H1 (cell line): ENCODE measurements at regions not wholly inside any gene's neighbourhood (a gene's known extent, or its start where the extent isn't known, plus 50 kb on each side); places are given as distances from the start of the nearest gene placed in this dataset.

ENCODE experiments used
- CTCF ChIA-PET: fragments of 300-600 bp; sonication (Branson Sonifier 250); formaldehyde crosslinking; loops from one replicate; lab custom pipeline; 2021; ENCODE audit not compliant: partially characterized antibody; lab: Charles Lee
- POLR2A ChIA-PET: fragments of 300-600 bp; sonication (Branson Sonifier 250); formaldehyde crosslinking; loops from one replicate; lab custom pipeline; 2021; ENCODE audit warnings: inconsistent platforms; ENCODE audit not compliant: partially characterized antibody; lab: Charles Lee
- DNase-seq, 2 experiments: peaks; one replicate each; pipeline versions ENCODE4 v3.0.0 to v3.0.0-alpha.2; 2010 to 2022; ENCODE audit warnings: low spot score in 2 of 2, low read depth in 1 of 2, mixed read lengths in 1 of 2
- FAIRE-seq: peaks from 2 replicates; lab custom pipeline; 2011; peaks lifted over from hg19 to GRCh38; lab: Jason Lieb, UNC
- H2AFZ ChIP-seq: 2 replicates; pipeline ENCODE4 v1.8.1; 2012; ENCODE audit warnings: low read length, inconsistent platforms
- H2AK5ac ChIP-seq: 2 replicates; pipeline ENCODE4 v1.6.1; 2013; ENCODE audit warnings: low read depth, low read length
- H2BK120ac ChIP-seq: replicated peaks from 2 replicates; pipeline ENCODE3; 2013; ENCODE audit warnings: low read depth, low read length, inconsistent platforms
- H2BK12ac ChIP-seq: 2 replicates; pipeline ENCODE4 v1.6.1; 2013; ENCODE audit warnings: low read depth, low read length
- H2BK15ac ChIP-seq: 2 replicates; pipeline ENCODE4 v1.6.1; 2013; ENCODE audit warnings: low read length
- H2BK20ac ChIP-seq: 2 replicates; pipeline ENCODE4 v1.6.1; 2013; ENCODE audit warnings: low read length
- H2BK5ac ChIP-seq: 2 replicates; pipeline ENCODE4 v1.6.1; 2013; ENCODE audit warnings: low read depth, low read length
- H3K14ac ChIP-seq: 2 replicates; pipeline ENCODE4 v1.6.1; 2013; ENCODE audit warnings: inconsistent platforms; ENCODE audit not compliant: insufficient read length
- H3K18ac ChIP-seq: 2 replicates; pipeline ENCODE4 v1.6.1; 2013; ENCODE audit warnings: low read length; ENCODE audit errors: extremely low read depth
- H3K23ac ChIP-seq: 2 replicates; pipeline ENCODE4 v1.6.1; 2013; ENCODE audit warnings: inconsistent platforms; ENCODE audit not compliant: insufficient read length
- H3K23me2 ChIP-seq: 2 replicates; pipeline ENCODE4 v1.6.1; 2013; ENCODE audit warnings: low read depth, low read length
- H3K27ac ChIP-seq: 2 replicates; pipeline ENCODE4 v1.6.1; 2011; ENCODE audit warnings: low read depth, low read length, inconsistent platforms
- H3K27me3 ChIP-seq, 4 experiments: replicated peaks in 1 of 4; 1 replicate in 1 of 4; 2 replicates in 3 of 4; pipeline versions ENCODE4 v1.6.1 to v1.8.1; 2011 to 2013; ENCODE audit warnings: low read length in 3 of 4, mild to moderate bottlenecking in 3 of 4, inconsistent platforms in 2 of 4, mixed read lengths in 2 of 4, moderate library complexity in 1 of 4; ENCODE audit not compliant: control insufficient read depth in 3 of 4, insufficient read depth in 3 of 4; ENCODE audit errors: extremely low read depth in 1 of 4
- H3K36me3 ChIP-seq, 4 experiments: 2 replicates each; pipeline versions ENCODE4 v1.6.1 to v1.8.1; 2011 to 2013; ENCODE audit warnings: mild to moderate bottlenecking in 4 of 4, low read length in 3 of 4, moderate library complexity in 2 of 4, control low read depth in 1 of 4, inconsistent platforms in 1 of 4; ENCODE audit not compliant: insufficient read depth in 4 of 4, control insufficient read depth in 2 of 4
- H3K4ac ChIP-seq: replicated peaks from 2 replicates; pipeline ENCODE3; 2013; ENCODE audit warnings: low read length, low read depth, mixed read lengths, inconsistent platforms; ENCODE audit not compliant: insufficient read length
- H3K4me1 ChIP-seq, 4 experiments: replicated peaks in 1 of 4; 1 replicate in 1 of 4; 2 replicates in 3 of 4; pipeline versions ENCODE4 v1.6.1 to v1.8.1; 2011 to 2013; ENCODE audit warnings: low read length in 3 of 4, inconsistent platforms in 2 of 4, mixed read lengths in 1 of 4; ENCODE audit not compliant: insufficient read depth in 4 of 4, control insufficient read depth in 3 of 4
- H3K4me2 ChIP-seq, 2 experiments: 2 replicates each; pipeline versions ENCODE4 v1.6.1 to v1.8.1; 2011 to 2013; ENCODE audit warnings: low read depth in 2 of 2, low read length in 2 of 2, control low read depth in 1 of 2, inconsistent platforms in 1 of 2, mild to moderate bottlenecking in 1 of 2; ENCODE audit not compliant: insufficient read depth in 1 of 2
- H3K4me3 ChIP-seq, 4 experiments: fragments of 200-600, 300-600 bp in 1 of 4; sonication (generic), shearing (Covaris generic), sonication (Bioruptor Twin) in 1 of 4; 2 replicates each; pipeline versions ENCODE4 v1.5.1 to v1.8.1; 2011 to 2016; ENCODE audit warnings: low read length in 4 of 4, low read depth in 3 of 4, control low read depth in 2 of 4, inconsistent platforms in 2 of 4, mild to moderate bottlenecking in 2 of 4, mixed read lengths in 1 of 4, moderate library complexity in 1 of 4; ENCODE audit not compliant: insufficient read depth in 2 of 4; ENCODE audit errors: extremely low read depth in 1 of 4
- H3K56ac ChIP-seq: replicated peaks from 2 replicates; pipeline ENCODE3; 2013; ENCODE audit warnings: low read depth, mild to moderate bottlenecking, mixed read lengths, low read length, inconsistent platforms; ENCODE audit not compliant: insufficient read length
- H3K79me1 ChIP-seq: 2 replicates; pipeline ENCODE4 v1.6.1; 2013; ENCODE audit warnings: low read depth, low read length, control low read depth
- H3K79me2 ChIP-seq, 2 experiments: 2 replicates each; pipeline versions ENCODE4 v1.6.1 to v1.8.1; 2012 to 2013; ENCODE audit warnings: low read length in 2 of 2, mild to moderate bottlenecking in 2 of 2, inconsistent platforms in 1 of 2; ENCODE audit not compliant: insufficient read depth in 2 of 2, control insufficient read depth in 1 of 2
- H3K9ac ChIP-seq, 4 experiments: replicated peaks in 1 of 4; 1 replicate in 1 of 4; 2 replicates in 3 of 4; pipeline versions ENCODE4 v1.6.1 to v1.8.1; 2011 to 2013; ENCODE audit warnings: low read depth in 3 of 4, low read length in 3 of 4, control low read depth in 2 of 4, mild to moderate bottlenecking in 2 of 4, moderate library complexity in 2 of 4, inconsistent platforms in 1 of 4; ENCODE audit errors: extremely low read depth in 1 of 4
- H3K9me3 ChIP-seq, 2 experiments: 2 replicates each; pipeline versions ENCODE4 v1.6.1 to v1.8.1; 2012 to 2013; ENCODE audit warnings: mild to moderate bottlenecking in 2 of 2, moderate library complexity in 2 of 2, control low read depth in 1 of 2, inconsistent platforms in 1 of 2, low read depth in 1 of 2, low read length in 1 of 2, mixed read lengths in 1 of 2; ENCODE audit not compliant: insufficient read depth in 2 of 2
- H4K20me1 ChIP-seq, 2 experiments: replicated peaks in 1 of 2; 2 replicates each; pipeline versions ENCODE3 to v1.8.1; 2011 to 2013; ENCODE audit warnings: inconsistent platforms in 2 of 2, low read length in 2 of 2, mild to moderate bottlenecking in 1 of 2; ENCODE audit not compliant: insufficient read depth in 2 of 2, control insufficient read depth in 1 of 2
- H4K5ac ChIP-seq: 2 replicates; pipeline ENCODE4 v1.6.1; 2013; ENCODE audit warnings: low read length, low read depth, mixed read lengths, inconsistent platforms; ENCODE audit not compliant: insufficient read length
- H4K8ac ChIP-seq: 2 replicates; pipeline ENCODE4 v1.8.0; 2013; ENCODE audit warnings: mild to moderate bottlenecking, moderate library complexity, low read length, inconsistent platforms; ENCODE audit not compliant: insufficient read depth; ENCODE audit errors: extremely low read depth
- H4K91ac ChIP-seq: replicated peaks from 2 replicates; pipeline ENCODE3; 2013; ENCODE audit warnings: low read length, mixed read lengths, inconsistent platforms; ENCODE audit not compliant: insufficient read length
- CBX8 ChIP-seq: fragments of 300-800, 300-1000 bp; sonication (generic); IDR thresholded peaks from 2 replicates; pipeline ENCODE4 v1.7.1; 2016; ENCODE audit warnings: low read depth, low read length, borderline replicate concordance
- EGR1 ChIP-seq: IDR thresholded peaks from 2 replicates; pipeline ENCODE4 v1.6.1; 2011; ENCODE audit warnings: low read depth, low read length, borderline replicate concordance
- EP300 ChIP-seq, 2 experiments: IDR thresholded peaks; 1 replicate in 1 of 2; 2 replicates in 1 of 2; pipeline ENCODE4 v1.6.1; 2011 to 2012; ENCODE audit warnings: low read depth in 2 of 2, low read length in 2 of 2, mild to moderate bottlenecking in 2 of 2, borderline replicate concordance in 1 of 2, inconsistent platforms in 1 of 2, moderate library complexity in 1 of 2
- FOSL1 ChIP-seq: IDR thresholded peaks from 2 replicates; pipeline ENCODE4 v1.6.1; 2011; ENCODE audit warnings: mild to moderate bottlenecking, low read depth, low read length, moderate library complexity; ENCODE audit not compliant: insufficient read depth
- JUND ChIP-seq: IDR thresholded peaks from 2 replicates; pipeline ENCODE4 v1.6.1; 2011; ENCODE audit warnings: mild to moderate bottlenecking, improper control_type of control experiment, low read length
- KDM1A ChIP-seq: fragments of 200-600, 300-600 bp; sonication (generic); IDR thresholded peaks from 2 replicates; pipeline ENCODE4 v1.7.1; 2016; ENCODE audit warnings: mild to moderate bottlenecking, low read length, borderline replicate concordance
- KDM5A ChIP-seq: fragments of 200-600 bp; IDR thresholded peaks from 2 replicates; pipeline ENCODE4 v1.7.1; 2012; ENCODE audit warnings: mild to moderate bottlenecking, low read length, inconsistent platforms, mixed read lengths
- NRF1 ChIP-seq: IDR thresholded peaks from 2 replicates; pipeline ENCODE4 v1.6.1; 2011; ENCODE audit warnings: mild to moderate bottlenecking, low read depth, low read length, improper control_type of control experiment
- PHF8 ChIP-seq: fragments of 200-600 bp; sonication (generic); conservative IDR thresholded peaks from 2 replicates; pipeline ENCODE4 v1.7.1; 2012; ENCODE audit warnings: low read depth, mild to moderate bottlenecking, inconsistent platforms, low read length, moderate library complexity
- SP1 ChIP-seq: IDR thresholded peaks from 2 replicates; pipeline ENCODE4 v1.6.1; 2011; ENCODE audit warnings: low read depth, low read length
- TBP ChIP-seq: IDR thresholded peaks from 2 replicates; pipeline ENCODE4 v1.6.1; 2011; ENCODE audit warnings: low read depth, low read length, improper control_type of control experiment
- WGBS, 2 experiments: shearing (Covaris generic) in 1 of 2; methylation state at CpG; one replicate each; pipeline versions ENCODE4 v1.1.6 to v1.1.7; 2013 to 2015; ENCODE audit warnings: low lambda C conversion rate in 2 of 2, mixed read lengths in 2 of 2, inconsistent platforms in 1 of 2, low coverage in 1 of 2, missing lambda C conversion rate in 1 of 2; ENCODE audit not compliant: insufficient replicate concordance in 2 of 2, insufficient coverage in 1 of 2, insufficient read length in 1 of 2; ENCODE audit errors: extremely low coverage in 1 of 2, missing lambda C conversion rate in 1 of 2; 5-methylcytosine and 5-hydroxymethylcytosine counted together
- TF ChIP-seq, protein P1 (sequence below): IDR thresholded peaks from 2 replicates; pipeline ENCODE4 v1.6.1; 2012; ENCODE audit warnings: inconsistent platforms
- TF ChIP-seq, protein P2 (sequence below): IDR thresholded peaks from 2 replicates; pipeline ENCODE4 v1.6.1; 2012; ENCODE audit warnings: low read length, inconsistent platforms

DNA sequence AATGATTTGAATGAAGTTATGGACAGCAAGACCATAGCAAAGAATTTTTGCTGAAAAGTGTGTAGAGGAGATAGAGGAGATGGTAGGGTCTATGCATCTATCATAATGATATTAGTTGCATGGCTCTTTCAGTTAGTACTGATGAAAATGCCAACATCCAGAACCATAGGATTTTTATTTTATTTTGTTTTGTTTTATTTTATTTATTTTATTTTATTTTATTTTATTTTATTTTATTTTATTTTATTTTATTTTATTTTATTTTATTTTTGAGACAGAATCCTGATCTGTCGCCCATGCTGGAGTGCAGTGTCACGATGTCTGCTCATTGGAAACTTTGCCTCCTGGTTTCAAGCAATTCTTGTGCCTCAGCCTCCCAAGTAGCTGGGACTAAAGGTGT, 1021.1 kb upstream of the ZEB2 start:
- no peaks in the 10 kb centered on the region for H3K79me2 ChIP-seq
- TF ChIP-seq EGR1 (no peak), KDM1A (no peak), CBX8 (no peak), NRF1 (no peak), TBP (no peak), FOSL1 (no peak), EP300 (IDR thresholded peaks at IDR 0.05; ENCODE audit: borderline replicate concordance in 1 of 2, low read depth in 2 of 2, low read length in 2 of 2) (no peak), KDM5A (no peak), SP1 (no peak), PHF8 (no peak), JUND (no peak)
- TF ChIP-seq, protein P1, sequence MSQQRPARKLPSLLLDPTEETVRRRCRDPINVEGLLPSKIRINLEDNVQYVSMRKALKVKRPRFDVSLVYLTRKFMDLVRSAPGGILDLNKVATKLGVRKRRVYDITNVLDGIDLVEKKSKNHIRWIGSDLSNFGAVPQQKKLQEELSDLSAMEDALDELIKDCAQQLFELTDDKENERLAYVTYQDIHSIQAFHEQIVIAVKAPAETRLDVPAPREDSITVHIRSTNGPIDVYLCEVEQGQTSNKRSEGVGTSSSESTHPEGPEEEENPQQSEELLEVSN = no peak
- TF ChIP-seq, protein P2, sequence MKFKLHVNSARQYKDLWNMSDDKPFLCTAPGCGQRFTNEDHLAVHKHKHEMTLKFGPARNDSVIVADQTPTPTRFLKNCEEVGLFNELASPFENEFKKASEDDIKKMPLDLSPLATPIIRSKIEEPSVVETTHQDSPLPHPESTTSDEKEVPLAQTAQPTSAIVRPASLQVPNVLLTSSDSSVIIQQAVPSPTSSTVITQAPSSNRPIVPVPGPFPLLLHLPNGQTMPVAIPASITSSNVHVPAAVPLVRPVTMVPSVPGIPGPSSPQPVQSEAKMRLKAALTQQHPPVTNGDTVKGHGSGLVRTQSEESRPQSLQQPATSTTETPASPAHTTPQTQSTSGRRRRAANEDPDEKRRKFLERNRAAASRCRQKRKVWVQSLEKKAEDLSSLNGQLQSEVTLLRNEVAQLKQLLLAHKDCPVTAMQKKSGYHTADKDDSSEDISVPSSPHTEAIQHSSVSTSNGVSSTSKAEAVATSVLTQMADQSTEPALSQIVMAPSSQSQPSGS = no peak

More for the DNA sequence above, 1021.1 kb upstream of the ZEB2 start:
- H2BK120ac ChIP-seq = no peak overlapping the region
- no peak overlapping the region for H3K23ac ChIP-seq
- no peak overlapping the region for H3K4ac ChIP-seq
- DNase-seq = no peak
- no peak overlapping the region for H2BK15ac ChIP-seq
- no peaks in the 10 kb centered on the region for H3K79me1 ChIP-seq
- no peak overlapping the region for H2AFZ ChIP-seq
- H3K14ac ChIP-seq = no peak overlapping the region
- no peak overlapping the region for H4K91ac ChIP-seq
- ChIA-PET CTCF (no interaction called here), POLR2A (no interaction called here)
- WGBS, 2 experiments = 93% methylated on average over 2 of the region's 2 CpGs; no CpG with 5 or more reads in 1 of the 2 experiments
- H2BK20ac ChIP-seq = no peak overlapping the region
- peaks cover 0 to 2% (median 0%) of the 10 kb centered on the region in 4 experiments; a peak in 1 of 7 replicates for H3K27me3 ChIP-seq
- H3K4me3 ChIP-seq = no peak overlapping the region
- H2BK5ac ChIP-seq = no peak overlapping the region
- H2BK12ac ChIP-seq = no peak overlapping the region
- no peak overlapping the region for H2AK5ac ChIP-seq
- no peaks in the 10 kb centered on the region for H3K36me3 ChIP-seq
- no peak overlapping the region for H4K8ac ChIP-seq
- no peak for FAIRE-seq
- no peaks in the 10 kb centered on the region for H4K20me1 ChIP-seq
- H3K18ac ChIP-seq = no peak overlapping the region
- H3K23me2 ChIP-seq = no peaks in the 10 kb centered on the region
- no peak overlapping the region for H3K56ac ChIP-seq
- no peak overlapping the region for H4K5ac ChIP-seq
- no peak overlapping the region for H3K9ac ChIP-seq
- H3K9me3 ChIP-seq = no peaks in the 10 kb centered on the region
- H3K4me2 ChIP-seq = no peak overlapping the region
- 0 out of 7 replicates have a peak, but pooled peaks cover 0 to 4% (median 0%) of the 10 kb centered on the region in 4 experiments for H3K4me1 ChIP-seq
- no peak overlapping the region for H3K27ac ChIP-seq
